Endothelial cell of umbilical vein (primary cell): ENCODE measurements at regions not wholly inside any gene's neighbourhood (a gene's known extent, or its start where the extent isn't known, plus 50 kb on each side); places are given as distances from the start of the nearest gene placed in this dataset.

Source experiments
- BruUV-seq: library from RNA; stranded (reverse); fragments of 400-500 nt; replicated peaks from 2 replicates; lab custom pipeline; 2021; lab: Mats Ljungman, UMichigan
- CTCF ChIA-PET: fragments of 300-600, 350-600 bp; sonication (Branson Sonifier 250); formaldehyde crosslinking; loops from one replicate; lab custom pipeline; 2021; ENCODE audit warnings: antibody characterized with exemption, inconsistent platforms; lab: Charles Lee
- POLR2A ChIA-PET: fragments of 300-600, 350-600 bp; sonication (Branson Sonifier 250); formaldehyde crosslinking; loops from one replicate; lab custom pipeline; 2021; ENCODE audit warnings: antibody characterized with exemption, inconsistent platforms; lab: Charles Lee
- DNase-seq: peaks from one replicate; pipeline ENCODE4 v3.0.0-alpha.2; 2011; ENCODE audit warnings: low read depth, low spot score
- FAIRE-seq: peaks from 2 replicates; lab custom pipeline; 2011; peaks lifted over from hg19 to GRCh38; lab: Jason Lieb, UNC
- H2AFZ ChIP-seq: 2 replicates; pipeline ENCODE4 v1.6.0; 2012; ENCODE audit warnings: low read depth, low read length, control low read depth, inconsistent platforms
- H3K27ac ChIP-seq: 2 replicates; pipeline ENCODE4 v1.5.1; 2011; ENCODE audit warnings: low read depth, mild to moderate bottlenecking, control low read depth, low read length, moderate library complexity; ENCODE audit not compliant: insufficient read depth
- H3K27me3 ChIP-seq, 2 experiments: 2 replicates each; pipeline versions ENCODE4 v1.6.0 to v1.6.1; 2011; ENCODE audit warnings: low read length in 2 of 2, mixed read lengths in 1 of 2; ENCODE audit not compliant: control insufficient read depth in 2 of 2, insufficient read depth in 2 of 2
- H3K36me3 ChIP-seq, 2 experiments: 2 replicates in 1 of 2; 3 replicates in 1 of 2; pipeline ENCODE4 v1.5.1; 2011; ENCODE audit warnings: low read length in 2 of 2, mild to moderate bottlenecking in 1 of 2, moderate library complexity in 1 of 2; ENCODE audit not compliant: control insufficient read depth in 2 of 2, insufficient read depth in 2 of 2; ENCODE audit errors: extremely low read depth in 1 of 2
- H3K4me1 ChIP-seq: 3 replicates; pipeline ENCODE4 v1.5.1; 2011; ENCODE audit warnings: mild to moderate bottlenecking, low read length; ENCODE audit not compliant: control insufficient read depth, insufficient read depth; ENCODE audit errors: extremely low read depth
- H3K4me2 ChIP-seq: 2 replicates; pipeline ENCODE4 v1.6.1; 2011; ENCODE audit warnings: low read length, control low read depth, mixed read lengths; ENCODE audit not compliant: insufficient read depth
- H3K4me3 ChIP-seq, 3 experiments: fragments of 200-600 bp in 1 of 3; sonication (generic), shearing (Covaris generic) in 1 of 3; replicated peaks in 1 of 3; 2 replicates each; pipeline ENCODE4 v1.5.1; 2011 to 2016; ENCODE audit warnings: control low read depth in 3 of 3, low read length in 3 of 3, mild to moderate bottlenecking in 2 of 3, inconsistent platforms in 1 of 3, low read depth in 1 of 3, moderate library complexity in 1 of 3; ENCODE audit not compliant: insufficient read depth in 1 of 3
- H3K79me2 ChIP-seq: 2 replicates; pipeline ENCODE4 v1.6.0; 2012; ENCODE audit warnings: low read length, inconsistent platforms; ENCODE audit not compliant: control insufficient read depth, insufficient read depth
- H3K9ac ChIP-seq: replicated peaks from 2 replicates; pipeline ENCODE3; 2011; ENCODE audit warnings: low read length, control low read depth; ENCODE audit not compliant: insufficient read depth; ENCODE audit errors: extremely low read depth
- H3K9me1 ChIP-seq: replicated peaks from 3 replicates; pipeline ENCODE4 v1.6.0; 2011; ENCODE audit warnings: mild to moderate bottlenecking, low read length; ENCODE audit not compliant: control insufficient read depth, insufficient read depth; ENCODE audit errors: extremely low read depth
- H3K9me3 ChIP-seq: replicated peaks from 2 replicates; pipeline ENCODE4 v1.5.1; 2012; ENCODE audit warnings: low read length, inconsistent platforms; ENCODE audit not compliant: control insufficient read depth, insufficient read depth
- H4K20me1 ChIP-seq: replicated peaks from 2 replicates; pipeline ENCODE3; 2011; ENCODE audit warnings: mild to moderate bottlenecking, low read length; ENCODE audit not compliant: control insufficient read depth, insufficient read depth; ENCODE audit errors: extremely low read depth
- EZH2 ChIP-seq: IDR thresholded peaks from 2 replicates; pipeline ENCODE4 v1.6.1; 2012; ENCODE audit warnings: borderline replicate concordance, low read depth, mild to moderate bottlenecking, moderate library complexity, low read length, inconsistent platforms; ENCODE audit not compliant: severe bottlenecking
- FOS ChIP-seq: IDR thresholded peaks from 2 replicates; pipeline ENCODE4 v1.6.1; 2011; ENCODE audit warnings: mild to moderate bottlenecking, low read length, moderate library complexity, borderline replicate concordance; ENCODE audit not compliant: insufficient read depth
- GATA2 ChIP-seq: IDR thresholded peaks from 2 replicates; pipeline ENCODE4 v1.7.0; 2011; ENCODE audit warnings: low read depth, mild to moderate bottlenecking, moderate library complexity, mixed read lengths, low read length; ENCODE audit not compliant: insufficient read length, insufficient read depth
- JUN ChIP-seq: IDR thresholded peaks from 2 replicates; pipeline ENCODE4 v1.6.1; 2011; ENCODE audit warnings: borderline replicate concordance, low read depth; ENCODE audit not compliant: insufficient read length, insufficient read depth
- MYC ChIP-seq: IDR thresholded peaks from one replicate; pipeline ENCODE4 v1.6.1; 2011; ENCODE audit warnings: mild to moderate bottlenecking, low read depth, low read length
- POLR2A ChIP-seq: IDR thresholded peaks from 2 replicates; pipeline ENCODE4 v1.6.1; 2012; ENCODE audit warnings: low read depth, mild to moderate bottlenecking, control low read depth, low read length
- POLR2AphosphoS5 ChIP-seq: IDR thresholded peaks from 2 replicates; pipeline ENCODE4 v1.6.1; 2012; ENCODE audit warnings: low read depth, mild to moderate bottlenecking, control low read depth, low read length, moderate library complexity; ENCODE audit not compliant: insufficient read depth
- dilution Hi-C: fragments of 300-500 bp; cut with MboI; formaldehyde crosslinking; loops from one replicate; pipeline ENCODE4 v1.15.0; 2019; ENCODE audit warnings: low sequenced_read_pairs; ENCODE audit not compliant: extremely low pct_ligation_motif_present
- intact Hi-C: fragments of 100-400 bp; cut with micrococcal nuclease; formaldehyde crosslinking; loops from one replicate; pipeline ENCODE4 v1.10.0; 2022
- TF ChIP-seq, protein P1 (sequence below): IDR thresholded peaks from 2 replicates; pipeline ENCODE4 v1.6.1; 2011; ENCODE audit not compliant: insufficient read depth, insufficient read length
- TF ChIP-seq, protein P2 (sequence below), 2 donors: IDR thresholded peaks; 1 replicate in 1 of 2; 2 replicates in 1 of 2; pipeline ENCODE4 v1.5.1; 2011; ENCODE audit warnings: low read length in 2 of 2, mild to moderate bottlenecking in 2 of 2, moderate library complexity in 2 of 2, control low read depth in 1 of 2, inconsistent platforms in 1 of 2, low read depth in 1 of 2; ENCODE audit not compliant: insufficient read depth in 1 of 2; ENCODE audit errors: extremely low read depth in 1 of 2

DNA sequence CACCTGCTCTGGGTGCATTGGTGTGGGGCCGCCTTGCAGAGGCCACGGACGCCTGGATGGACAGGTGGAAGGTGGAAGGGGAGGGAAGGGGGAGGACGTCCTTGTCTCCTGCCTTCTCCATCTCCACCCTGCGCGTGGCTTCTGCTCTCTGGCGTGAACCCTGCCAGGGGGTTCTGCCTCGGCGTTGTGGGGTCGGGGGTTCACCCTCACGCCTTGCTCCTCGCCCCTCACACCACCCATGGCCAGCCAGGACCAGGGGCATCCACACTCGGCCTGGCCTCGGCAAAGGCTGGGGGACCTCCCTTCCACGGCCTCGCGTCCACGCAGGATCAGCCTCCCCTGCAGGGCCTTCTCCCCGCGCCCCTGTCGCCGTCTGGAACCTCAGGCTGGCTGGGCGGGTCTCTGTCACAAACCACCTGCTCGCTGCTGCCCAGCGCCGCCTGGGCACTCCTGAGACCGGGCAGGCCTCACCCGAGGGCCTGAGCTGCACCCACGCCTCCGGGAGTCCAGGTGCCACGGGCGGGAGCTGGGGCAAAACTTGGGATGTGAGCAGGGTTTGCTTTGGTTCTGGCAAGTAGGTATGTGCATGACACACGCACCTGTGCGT lies 655.9 kb downstream of the GALR1 start:
- TF ChIP-seq MYC = no peak
- no peak for TF ChIP-seq GATA2
- no peak for TF ChIP-seq EZH2
- TF ChIP-seq, protein P1, sequence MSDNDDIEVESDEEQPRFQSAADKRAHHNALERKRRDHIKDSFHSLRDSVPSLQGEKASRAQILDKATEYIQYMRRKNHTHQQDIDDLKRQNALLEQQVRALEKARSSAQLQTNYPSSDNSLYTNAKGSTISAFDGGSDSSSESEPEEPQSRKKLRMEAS = no peak
- no peak for TF ChIP-seq FOS
- TF ChIP-seq, protein P2, sequence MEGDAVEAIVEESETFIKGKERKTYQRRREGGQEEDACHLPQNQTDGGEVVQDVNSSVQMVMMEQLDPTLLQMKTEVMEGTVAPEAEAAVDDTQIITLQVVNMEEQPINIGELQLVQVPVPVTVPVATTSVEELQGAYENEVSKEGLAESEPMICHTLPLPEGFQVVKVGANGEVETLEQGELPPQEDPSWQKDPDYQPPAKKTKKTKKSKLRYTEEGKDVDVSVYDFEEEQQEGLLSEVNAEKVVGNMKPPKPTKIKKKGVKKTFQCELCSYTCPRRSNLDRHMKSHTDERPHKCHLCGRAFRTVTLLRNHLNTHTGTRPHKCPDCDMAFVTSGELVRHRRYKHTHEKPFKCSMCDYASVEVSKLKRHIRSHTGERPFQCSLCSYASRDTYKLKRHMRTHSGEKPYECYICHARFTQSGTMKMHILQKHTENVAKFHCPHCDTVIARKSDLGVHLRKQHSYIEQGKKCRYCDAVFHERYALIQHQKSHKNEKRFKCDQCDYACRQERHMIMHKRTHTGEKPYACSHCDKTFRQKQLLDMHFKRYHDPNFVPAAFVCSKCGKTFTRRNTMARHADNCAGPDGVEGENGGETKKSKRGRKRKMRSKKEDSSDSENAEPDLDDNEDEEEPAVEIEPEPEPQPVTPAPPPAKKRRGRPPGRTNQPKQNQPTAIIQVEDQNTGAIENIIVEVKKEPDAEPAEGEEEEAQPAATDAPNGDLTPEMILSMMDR (IDR thresholded peaks at IDR 0.05; ENCODE audit: extremely low read depth in 1 of 2, insufficient read depth in 1 of 2, low read depth in 1 of 2, low read length in 2 of 2) = no peak
- TF ChIP-seq POLR2AphosphoS5 = no peak
- no peak for TF ChIP-seq JUN
- TF ChIP-seq POLR2A = no peak
- POLR2A ChIA-PET = no interaction called here
- H2AFZ ChIP-seq = no peak overlapping the region
- H3K9me3 ChIP-seq = peaks cover 3% of the 10 kb centered on the region
- H3K9ac ChIP-seq = no peak overlapping the region
- no peaks in the 10 kb centered on the region for H3K4me1 ChIP-seq
- H3K79me2 ChIP-seq = no peaks in the 10 kb centered on the region
- CTCF ChIA-PET = no interaction called here
- intact Hi-C loops (no loop called here), dilution Hi-C loops (no loop called here)
- no peak for DNase-seq
- no peak overlapping the region for H3K4me3 ChIP-seq
- no peaks in the 10 kb centered on the region for H3K36me3 ChIP-seq
- no peak overlapping the region for H3K27ac ChIP-seq
- H3K27me3 ChIP-seq = no peaks in the 10 kb centered on the region
- no peaks in the 10 kb centered on the region for H4K20me1 ChIP-seq
- no TSS peak for BruUV-seq
- no peaks in the 10 kb centered on the region for H3K9me1 ChIP-seq
- no peak for FAIRE-seq
- H3K4me2 ChIP-seq = no peak overlapping the region
